DOHH2 (cell line): ENCODE measurements at regions not wholly inside any gene's neighbourhood (a gene's known extent, or its start where the extent isn't known, plus 50 kb on each side); places are given as distances from the start of the nearest gene placed in this dataset.

ENCODE experiments used
- CTCF ChIP-seq: fragments of 200-600 bp; sonication (generic); IDR thresholded peaks from one replicate; pipeline ENCODE4 v1.5.1; 2014; ENCODE audit warnings: antibody characterized with exemption, mild to moderate bottlenecking, low read depth, low read length; ENCODE audit not compliant: poor library complexity, severe bottlenecking
- EZH2phosphoT487 ChIP-seq: fragments of 200-600 bp; sonication (generic); IDR thresholded peaks from 2 replicates; pipeline ENCODE4 v1.6.1; 2017; ENCODE audit warnings: borderline replicate concordance, mild to moderate bottlenecking, antibody characterized with exemption, low read length, moderate library complexity, mixed read lengths

GRCh38 chr5:42284584-42284983, 138.7 kb upstream of the GHR start:
- TF ChIP-seq CTCF, result no peak
- no peak for TF ChIP-seq EZH2phosphoT487
